SK-N-SH (cell line): ENCODE measurements at regions not wholly inside any gene's neighbourhood (a gene's known extent, or its start where the extent isn't known, plus 50 kb on each side); places are given as distances from the start of the nearest gene placed in this dataset.

Source experiments
- CTCF ChIA-PET: fragments of 300-600, 350-600 bp; formaldehyde crosslinking; extraction: SDS; loops from one replicate; lab custom pipeline; 2021; lab: Yijun Ruan, JAX
- POLR2A ChIA-PET: fragments of 350-600 bp; sonication (Branson Sonifier 250); formaldehyde crosslinking; extraction: SDS; loops from one replicate; lab custom pipeline; 2020; ENCODE audit warnings: antibody characterized with exemption, inconsistent platforms; lab: Yijun Ruan, JAX
- DNase-seq: peaks from one replicate; pipeline ENCODE4 v3.0.0; 2012
- H2AFZ ChIP-seq: fragments of 200-600 bp; sonication (generic); 2 replicates; pipeline ENCODE4 v1.8.1; 2016; ENCODE audit warnings: antibody characterized with exemption, mild to moderate bottlenecking, low read depth
- H3F3A ChIP-seq: fragments of 200-600 bp; sonication (generic); replicated peaks from 2 replicates; pipeline ENCODE3; 2016; ENCODE audit warnings: antibody characterized with exemption, mild to moderate bottlenecking; ENCODE audit not compliant: insufficient read depth
- H3K27ac ChIP-seq, 2 experiments: fragments of 200-500 bp in 1 of 2; fragments of 200-600 bp in 1 of 2; sonication (Bioruptor generic) in 1 of 2; sonication (generic), shearing (Covaris generic) in 1 of 2; 2 replicates each; pipeline versions ENCODE4 v1.5.1 to v1.6.1; 2014 to 2016; ENCODE audit warnings: low read depth in 2 of 2, inconsistent platforms in 1 of 2, low read length in 1 of 2, mild to moderate bottlenecking in 1 of 2, mixed read lengths in 1 of 2
- H3K27me3 ChIP-seq: fragments of 200-600 bp; sonication (generic), shearing (Covaris generic); 2 replicates; pipeline ENCODE4 v1.6.1; 2016; ENCODE audit warnings: mixed run types; ENCODE audit not compliant: insufficient read depth
- H3K36me3 ChIP-seq, 2 experiments: fragments of 200-500 bp in 1 of 2; fragments of 200-600 bp in 1 of 2; sonication (Bioruptor generic) in 1 of 2; sonication (generic) in 1 of 2; replicated peaks in 1 of 2; 2 replicates each; pipeline versions ENCODE3 to v1.5.1; 2014 to 2016; ENCODE audit warnings: low read length in 1 of 2, mild to moderate bottlenecking in 1 of 2; ENCODE audit not compliant: insufficient read depth in 2 of 2, control insufficient read depth in 1 of 2
- H3K4me1 ChIP-seq, 2 experiments: fragments of 200-500 bp in 1 of 2; fragments of 200-600 bp in 1 of 2; sonication (Bioruptor generic) in 1 of 2; sonication (generic), shearing (Covaris generic) in 1 of 2; 2 replicates each; pipeline versions ENCODE4 v1.5.1 to v1.6.1; 2014 to 2016; ENCODE audit warnings: low read depth in 1 of 2, low read length in 1 of 2, mixed run types in 1 of 2; ENCODE audit not compliant: insufficient read depth in 2 of 2, control insufficient read depth in 1 of 2
- H3K4me2 ChIP-seq: fragments of 200-600 bp; sonication (generic), shearing (Covaris generic); 2 replicates; pipeline ENCODE4 v1.6.1; 2017; ENCODE audit warnings: mixed run types
- H3K4me3 ChIP-seq, 2 experiments: fragments of 200-500 bp in 1 of 2; fragments of 200-600 bp in 1 of 2; sonication (Bioruptor generic) in 1 of 2; sonication (generic), shearing (Covaris generic) in 1 of 2; 2 replicates each; pipeline versions ENCODE4 v1.5.1 to v1.8.1; 2014 to 2016; ENCODE audit warnings: low read depth in 2 of 2, inconsistent platforms in 1 of 2, low read length in 1 of 2, mild to moderate bottlenecking in 1 of 2, mixed read lengths in 1 of 2, moderate library complexity in 1 of 2
- H3K79me2 ChIP-seq: fragments of 200-600 bp; sonication (generic); 2 replicates; pipeline ENCODE4 v1.8.1; 2017; ENCODE audit warnings: mild to moderate bottlenecking; ENCODE audit not compliant: insufficient read depth
- H3K9ac ChIP-seq: fragments of 200-600 bp; sonication (generic); 2 replicates; pipeline ENCODE4 v1.6.1; 2017; ENCODE audit warnings: mixed run types
- H3K9me2 ChIP-seq: fragments of 200-600 bp; sonication (generic); 2 replicates; pipeline ENCODE4 v1.6.1; 2017; ENCODE audit warnings: mixed run types
- H3K9me3 ChIP-seq: fragments of 200-600 bp; sonication (generic); 2 replicates; pipeline ENCODE4 v1.6.1; 2017; ENCODE audit warnings: mixed run types, mild to moderate bottlenecking, moderate library complexity
- H4K20me1 ChIP-seq: fragments of 200-600 bp; sonication (generic); 2 replicates; pipeline ENCODE4 v1.6.1; 2017; ENCODE audit warnings: mild to moderate bottlenecking, mixed run types; ENCODE audit not compliant: insufficient read depth
- CHD2 ChIP-seq: fragments of 150-350 bp; IDR thresholded peaks from 2 replicates; pipeline ENCODE4 v1.6.1; 2018; ENCODE audit warnings: low read length; ENCODE audit not compliant: partially characterized antibody
- CTCF ChIP-seq: fragments of 200-600 bp; sonication (generic); IDR thresholded peaks from 2 replicates; pipeline ENCODE4 v1.6.1; 2017; ENCODE audit warnings: antibody characterized with exemption, mild to moderate bottlenecking, moderate library complexity
- ELF1 ChIP-seq: IDR thresholded peaks from 2 replicates; pipeline ENCODE4 v1.4.0; 2012
- EZH2phosphoT487 ChIP-seq: fragments of 200-600 bp; sonication (generic); IDR thresholded peaks from 2 replicates; pipeline ENCODE4 v1.6.1; 2017; ENCODE audit warnings: low read depth, mixed run types, mild to moderate bottlenecking, antibody characterized with exemption, moderate library complexity, borderline replicate concordance
- FOSL2 ChIP-seq: IDR thresholded peaks from 2 replicates; pipeline ENCODE4 v1.4.0; 2012; ENCODE audit warnings: low read depth, mild to moderate bottlenecking, moderate library complexity, borderline replicate concordance
- GABPA ChIP-seq: IDR thresholded peaks from 2 replicates; pipeline ENCODE4 v1.4.0; 2012; ENCODE audit warnings: low read depth, mild to moderate bottlenecking
- GATA2 ChIP-seq: sonication (generic); formaldehyde crosslinking; IDR thresholded peaks from 2 replicates; pipeline ENCODE4 v1.5.0; 2020; ENCODE audit warnings: mild to moderate bottlenecking, missing genetic modification reagents
- IRF3 ChIP-seq: fragments of 150-350 bp; IDR thresholded peaks from 2 replicates; pipeline ENCODE4 v1.6.1; 2016; ENCODE audit warnings: mild to moderate bottlenecking, low read depth, low read length
- JUND ChIP-seq: IDR thresholded peaks from 2 replicates; pipeline ENCODE4 v1.4.0; 2012
- NRF1 ChIP-seq: IDR thresholded peaks from 2 replicates; pipeline ENCODE4 v1.6.1; 2012; ENCODE audit warnings: low read depth, mild to moderate bottlenecking, low read length
- PBX3 ChIP-seq: IDR thresholded peaks from 2 replicates; pipeline ENCODE4; 2012
- POLR2AphosphoS5 ChIP-seq: IDR thresholded peaks from 2 replicates; pipeline ENCODE4 v1.6.1; 2012; ENCODE audit warnings: low read depth, low read length
- RCOR1 ChIP-seq: fragments of 150-350 bp; IDR thresholded peaks from 2 replicates; pipeline ENCODE4 v1.6.1; 2017; ENCODE audit warnings: antibody characterized with exemption, low read length
- RFX5 ChIP-seq: IDR thresholded peaks from 2 replicates; pipeline ENCODE4 v1.6.1; 2012; ENCODE audit warnings: mild to moderate bottlenecking, improper control_type of control experiment, low read length
- RXRA ChIP-seq: IDR thresholded peaks from 2 replicates; pipeline ENCODE4 v1.4.0; 2012; ENCODE audit warnings: low read depth, mild to moderate bottlenecking, borderline replicate concordance
- SIN3A ChIP-seq: IDR thresholded peaks from 2 replicates; pipeline ENCODE4 v1.6.1; 2012; ENCODE audit warnings: low read depth, mild to moderate bottlenecking, low read length, moderate library complexity, borderline replicate concordance
- TEAD4 ChIP-seq: IDR thresholded peaks from 2 replicates; pipeline ENCODE4 v1.4.0; 2012; ENCODE audit warnings: mild to moderate bottlenecking, borderline replicate concordance; ENCODE audit not compliant: insufficient read depth
- WGBS: methylation state at CpG from one replicate; pipeline ENCODE4 v1.1.6; 2017; ENCODE audit warnings: low lambda C conversion rate; 5-methylcytosine and 5-hydroxymethylcytosine counted together

- DNase-seq = no peak
- H3K4me2 ChIP-seq = no peak overlapping the region
- H3K36me3 ChIP-seq = no peaks in the 10 kb centered on the region
- no peaks in the 10 kb centered on the region for H3K79me2 ChIP-seq
- no peak overlapping the region for H3K4me3 ChIP-seq
- POLR2A ChIA-PET = no interaction called here
- H2AFZ ChIP-seq = no peak overlapping the region
- no peaks in the 10 kb centered on the region for H3K9me3 ChIP-seq
- no peaks in the 10 kb centered on the region for H3F3A ChIP-seq
- H3K27ac ChIP-seq = peak overlapping the region in 1 of 2 experiments; percentile 8; a peak in 1 of 4 replicates
- no peaks in the 10 kb centered on the region for H3K9me2 ChIP-seq
- H3K4me1 ChIP-seq = no peaks in the 10 kb centered on the region; a peak in 1 of 4 replicates
- 91% methylated on average over 3 of the region's 3 CpGs for WGBS
- no peak overlapping the region for H3K9ac ChIP-seq
- CTCF ChIA-PET = no interaction called here
- TF ChIP-seq IRF3 = no peak
- TF ChIP-seq TEAD4 = no peak
- TF ChIP-seq GABPA = no peak
- TF ChIP-seq RFX5 = no peak
- no peak for TF ChIP-seq JUND
- no peak for TF ChIP-seq POLR2AphosphoS5
- no peak for TF ChIP-seq FOSL2
- no peak for TF ChIP-seq SIN3A
- TF ChIP-seq EZH2phosphoT487 = no peak
- no peak for TF ChIP-seq GATA2 (CRISPR knock-in tag)
- TF ChIP-seq RCOR1 = no peak
- no peak for TF ChIP-seq PBX3
- no peak for TF ChIP-seq NRF1
- no peak for TF ChIP-seq CHD2
- no peak for TF ChIP-seq CTCF
- no peak for TF ChIP-seq ELF1
- TF ChIP-seq RXRA = no peak
- no peaks in the 10 kb centered on the region for H3K27me3 ChIP-seq
- H4K20me1 ChIP-seq = no peaks in the 10 kb centered on the region
Observed at GRCh38 chr3:110878692-110879091, 192.9 kb upstream of the NECTIN3 start.
